CD4-positive, alpha-beta T cell treated with Interleukin-1 beta for 1 hour (primary cell): ENCODE measurements at regions not wholly inside any gene's neighbourhood (a gene's known extent, or its start where the extent isn't known, plus 50 kb on each side); places are given as distances from the start of the nearest gene placed in this dataset.
"Not testable (repeated sequence)": the region's sequence is repeated elsewhere in the genome, so short reads cannot be mapped to it uniquely, and the experiment has no call there.

Experiments
- DNase-seq, 2 donors: peaks; one replicate each; pipeline ENCODE4 v3.0.0-alpha.2; 2020 to 2022

DNA sequence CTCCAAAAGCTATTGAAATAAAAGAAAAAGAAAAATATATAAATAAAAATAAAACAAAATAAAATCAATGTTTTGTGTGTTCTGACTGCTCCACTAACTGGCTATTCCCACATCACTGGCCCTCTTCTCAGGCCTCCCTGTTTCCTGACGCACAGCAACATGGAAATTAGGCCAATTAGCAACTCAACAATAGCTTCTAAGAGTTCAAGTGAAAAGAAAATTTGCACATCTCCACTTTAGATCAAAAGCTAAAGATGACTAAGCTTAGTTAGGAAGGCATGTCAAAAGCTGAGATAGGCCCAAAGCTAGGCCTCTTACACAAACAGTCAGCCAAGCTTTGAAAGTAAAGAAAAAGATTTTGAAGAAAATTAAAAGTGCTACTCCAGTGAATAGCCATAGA is 200.8 kb downstream of the DUSP6 start:
- DNase-seq = no peak

DNA sequence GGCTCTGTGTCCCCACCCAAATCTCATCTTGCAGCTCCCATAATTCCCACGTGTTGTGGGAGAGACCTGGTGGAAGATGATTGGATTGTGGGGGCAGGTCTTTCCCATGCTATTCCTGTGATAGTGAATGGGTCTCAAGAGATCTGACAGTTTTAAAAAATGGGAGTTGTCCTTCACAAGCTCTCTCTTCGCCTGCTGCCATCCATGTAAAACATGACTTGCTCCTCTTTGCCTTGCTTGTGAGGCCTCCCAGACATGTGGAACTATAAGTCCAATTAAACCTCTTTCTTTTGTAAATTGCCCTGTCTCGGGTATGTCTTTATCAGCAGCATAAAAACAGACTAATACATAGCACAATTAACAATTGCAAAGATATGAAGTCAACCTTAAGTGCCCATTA is 201.5 kb downstream of the DUSP6 start:
- not testable (repeated sequence) for DNase-seq

DNA sequence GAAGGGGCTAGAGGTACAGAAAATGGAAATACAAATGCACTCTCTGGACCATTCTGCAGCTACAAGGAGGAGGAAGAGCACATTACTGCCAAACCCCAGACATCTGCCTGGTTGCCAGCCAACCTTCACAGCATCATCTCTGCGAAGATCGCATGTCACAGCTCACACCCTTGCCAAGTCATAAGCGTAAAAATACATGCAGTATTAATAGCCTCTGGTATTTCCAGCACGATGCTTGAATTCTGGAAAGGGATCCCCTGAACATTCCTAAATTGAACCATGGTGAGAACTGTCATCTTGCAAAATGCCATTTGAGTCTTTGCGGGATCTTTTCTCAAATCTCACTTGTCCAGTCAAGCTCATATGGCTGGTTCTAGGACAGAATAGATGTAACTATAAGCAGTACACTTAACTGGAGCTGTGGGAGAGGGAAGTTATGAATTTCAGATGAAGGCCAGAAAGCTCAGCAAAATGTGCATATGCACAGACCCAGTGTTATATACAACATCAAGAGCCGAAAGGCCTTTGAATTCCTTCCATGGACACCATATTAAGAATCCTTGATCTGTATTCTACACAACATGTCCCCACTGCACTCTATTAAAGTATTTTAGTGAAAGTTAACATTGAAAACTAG is 211.6 kb downstream of the DUSP6 start:
- DNase-seq = no peak

DNA sequence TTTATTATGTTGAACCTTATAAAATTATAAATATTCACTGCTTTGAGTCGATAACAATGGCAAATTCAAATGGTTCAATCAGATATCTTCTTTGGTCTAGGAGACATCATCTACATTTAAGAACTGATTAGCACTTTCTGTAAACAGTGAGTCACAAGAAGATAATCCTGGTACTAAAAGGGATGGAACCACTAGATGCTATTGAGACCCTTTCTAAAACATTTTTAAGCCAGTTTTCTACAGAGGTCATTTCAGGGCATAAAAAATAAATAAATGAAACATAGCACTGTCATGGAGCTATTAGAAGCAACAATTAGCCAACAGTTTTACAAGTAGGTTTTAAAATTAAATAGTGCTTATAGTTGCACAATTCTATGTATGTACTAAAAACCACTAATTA is 212.2 kb downstream of the DUSP6 start:
- DNase-seq = no peak

DNA sequence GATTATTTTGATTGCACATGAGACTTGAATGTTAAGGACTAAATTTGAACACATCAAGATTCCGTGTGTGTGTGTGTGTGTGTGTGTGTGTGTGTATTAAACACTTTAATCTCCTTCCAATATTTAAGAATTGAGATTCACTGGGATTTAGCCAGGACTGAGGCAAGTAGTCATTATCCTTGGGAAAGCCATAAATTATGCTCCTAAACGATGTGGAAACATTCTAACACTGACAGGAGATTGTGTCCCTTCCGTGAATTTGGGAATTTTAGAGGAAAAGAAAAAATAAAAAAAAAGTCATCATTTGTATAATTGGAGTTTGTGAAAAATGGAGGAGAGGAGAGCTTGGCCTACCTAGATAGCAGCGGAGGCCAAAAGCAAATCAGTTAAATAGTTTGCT is 212.9 kb downstream of the DUSP6 start:
- no peak for DNase-seq

DNA sequence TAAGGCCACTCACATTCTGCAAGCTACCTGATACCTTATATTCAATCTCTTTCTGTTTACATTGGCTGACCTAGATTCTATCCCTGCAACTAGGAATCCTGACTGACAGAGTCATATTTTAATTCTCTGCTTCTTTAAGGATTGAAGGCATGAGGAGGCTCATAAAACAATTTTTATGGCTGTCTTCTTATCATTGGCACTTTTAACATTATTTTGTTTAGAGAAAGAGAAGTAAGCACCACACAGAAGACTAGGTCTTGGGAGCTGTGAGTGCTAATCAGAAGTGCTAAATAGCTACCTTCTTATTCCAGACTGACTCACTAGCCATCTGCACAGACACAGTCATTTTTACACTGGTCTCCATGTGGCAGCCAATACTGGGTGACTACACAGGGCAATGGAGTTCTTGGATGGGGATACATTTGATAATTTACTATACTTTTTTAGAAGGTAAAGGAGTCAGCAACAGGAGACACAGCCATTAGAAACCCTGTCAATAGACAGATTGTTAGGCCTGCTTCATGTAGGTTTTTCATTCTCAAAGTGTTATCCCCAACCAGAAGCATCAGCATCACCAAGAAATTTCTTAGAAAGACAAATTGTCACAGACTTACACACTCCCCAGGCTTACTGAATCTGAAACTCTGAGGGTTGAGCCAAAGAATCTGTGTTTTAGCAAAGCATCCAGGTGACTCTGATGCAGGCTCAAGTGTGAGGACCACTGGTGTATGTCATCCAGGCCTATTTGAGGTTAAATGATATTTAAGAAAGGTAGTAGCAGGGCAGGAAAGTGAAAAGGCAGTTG is 214.1 kb downstream of the DUSP6 start:
- no peak for DNase-seq

DNA sequence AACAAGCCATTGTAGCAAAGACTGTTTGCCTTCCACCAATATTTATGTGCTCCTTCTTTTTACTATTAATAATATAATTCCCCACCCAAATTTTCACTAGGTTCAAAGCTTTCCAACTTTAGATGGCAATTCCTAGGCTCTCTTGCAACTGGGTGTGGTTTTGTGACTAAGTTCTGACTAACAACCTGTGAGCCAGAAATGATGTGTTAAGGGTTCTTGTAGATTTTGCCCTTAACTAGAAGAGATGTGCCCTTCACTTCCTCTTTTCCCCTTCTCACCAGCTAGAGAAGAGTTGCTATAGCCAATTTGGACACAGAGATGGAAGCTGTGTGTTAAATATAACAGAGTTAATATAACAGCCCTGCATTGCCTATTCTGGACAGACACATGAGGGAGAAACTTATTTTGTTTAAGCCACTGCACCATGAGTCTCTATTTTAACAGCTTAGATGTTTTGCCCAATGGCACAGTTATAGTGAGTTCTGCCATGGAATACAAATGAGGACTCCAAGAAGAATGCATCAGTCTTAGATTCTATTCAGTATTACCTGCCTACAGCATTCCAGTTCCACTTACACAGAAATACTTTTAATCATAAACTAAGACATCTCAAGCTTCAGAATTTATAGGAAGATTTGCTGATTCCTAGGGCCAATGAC is 216.2 kb downstream of the DUSP6 start:
- peak in 1 of 2 donors; percentile 4 for DNase-seq

DNA sequence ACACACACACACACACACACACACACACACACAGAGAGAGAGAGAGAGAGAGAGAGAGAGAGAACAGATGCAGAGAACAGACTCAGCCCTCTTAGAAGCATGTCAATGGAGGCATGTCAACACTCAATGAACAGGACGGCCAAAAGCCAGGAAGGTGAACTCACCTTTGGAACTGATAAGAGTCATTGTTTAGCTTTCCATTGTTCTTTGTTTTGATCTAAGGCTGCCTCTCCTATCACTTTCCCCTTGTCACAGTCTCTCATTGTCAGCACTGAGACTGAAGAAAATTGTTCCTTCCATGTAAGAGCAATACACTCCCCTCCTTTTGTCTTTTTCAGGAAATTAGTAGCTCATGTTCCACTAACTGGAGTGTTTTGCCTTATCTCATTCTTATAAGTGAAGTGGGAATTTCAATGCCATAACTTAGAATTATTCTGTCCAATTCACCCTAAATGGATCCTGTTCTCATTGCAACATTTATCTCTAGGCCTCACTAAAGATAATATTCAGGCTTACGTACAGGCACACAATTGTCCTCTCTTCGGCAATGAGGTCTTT is 218.0 kb downstream of the DUSP6 start:
- DNase-seq = no peak

DNA sequence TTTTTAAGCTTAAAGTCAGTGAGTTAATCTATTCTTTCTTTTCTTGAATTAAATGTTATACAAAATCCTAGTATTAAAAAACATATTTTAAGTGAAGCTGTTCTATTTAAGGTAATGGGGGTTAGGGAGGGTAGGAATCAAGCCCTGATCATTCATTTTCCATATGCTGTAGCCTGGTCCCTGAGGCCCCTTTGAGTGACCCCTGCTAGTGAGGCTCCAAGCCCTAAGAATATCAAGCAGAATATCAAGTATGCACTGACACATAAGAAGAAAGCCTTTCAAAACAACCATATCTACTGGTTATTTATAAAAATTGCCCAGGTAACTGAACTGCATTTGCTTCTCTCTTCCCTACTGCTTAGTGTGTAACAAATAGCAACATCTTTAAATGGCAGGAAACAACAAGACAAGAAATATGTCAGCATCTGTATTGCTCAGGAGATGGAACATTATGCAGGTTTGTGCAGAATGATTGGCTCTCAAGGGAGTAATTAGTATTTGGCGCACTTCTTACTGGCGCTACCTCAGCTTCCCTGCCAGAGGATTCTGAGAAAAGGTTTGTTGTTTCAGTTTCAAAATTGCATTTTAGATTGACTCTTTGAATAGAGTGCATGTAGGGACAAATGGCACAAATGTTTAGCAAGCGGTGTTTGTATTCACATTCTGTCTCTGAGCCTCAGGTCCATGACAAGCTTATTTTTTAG is 223.0 kb downstream of the DUSP6 start:
- no peak for DNase-seq

DNA sequence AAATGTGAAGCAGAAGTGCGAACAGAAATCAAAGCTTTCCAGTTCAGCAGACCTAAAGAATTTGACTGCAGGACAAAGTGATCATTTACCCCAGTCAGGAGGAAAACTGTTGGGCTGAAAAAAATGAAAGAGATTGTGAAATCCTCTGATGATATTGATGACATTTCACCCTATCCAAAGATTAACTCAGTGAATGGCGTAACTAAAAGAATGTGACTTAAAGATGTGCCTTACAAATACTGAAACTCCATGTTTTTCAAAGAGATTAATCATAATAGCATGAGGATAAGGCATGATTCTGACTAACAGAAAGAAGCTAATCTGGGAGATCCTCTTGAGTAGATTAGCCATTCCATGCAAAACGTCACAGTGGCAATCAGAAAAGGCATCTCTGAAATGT is 225.6 kb downstream of the DUSP6 start:
- no peak for DNase-seq

DNA sequence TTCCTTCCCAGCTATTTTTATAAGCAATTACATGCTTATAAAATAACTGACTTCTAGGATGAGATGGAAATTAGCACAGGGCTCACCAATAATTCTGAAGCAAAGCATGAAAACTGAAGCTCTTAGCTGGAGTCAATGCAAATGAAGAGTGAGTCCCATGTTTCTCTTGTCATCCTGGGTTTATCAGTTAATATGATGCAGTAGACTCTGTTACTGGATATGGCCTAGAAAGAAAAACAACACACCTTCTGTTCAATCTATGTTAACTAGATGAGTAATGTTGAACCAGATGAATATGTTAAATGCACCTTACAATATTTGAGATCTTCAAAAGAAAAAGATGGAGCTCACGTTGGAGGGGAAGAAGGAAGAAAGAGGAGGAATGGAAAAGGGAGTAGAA is 229.4 kb downstream of the DUSP6 start:
- no peak for DNase-seq

DNA sequence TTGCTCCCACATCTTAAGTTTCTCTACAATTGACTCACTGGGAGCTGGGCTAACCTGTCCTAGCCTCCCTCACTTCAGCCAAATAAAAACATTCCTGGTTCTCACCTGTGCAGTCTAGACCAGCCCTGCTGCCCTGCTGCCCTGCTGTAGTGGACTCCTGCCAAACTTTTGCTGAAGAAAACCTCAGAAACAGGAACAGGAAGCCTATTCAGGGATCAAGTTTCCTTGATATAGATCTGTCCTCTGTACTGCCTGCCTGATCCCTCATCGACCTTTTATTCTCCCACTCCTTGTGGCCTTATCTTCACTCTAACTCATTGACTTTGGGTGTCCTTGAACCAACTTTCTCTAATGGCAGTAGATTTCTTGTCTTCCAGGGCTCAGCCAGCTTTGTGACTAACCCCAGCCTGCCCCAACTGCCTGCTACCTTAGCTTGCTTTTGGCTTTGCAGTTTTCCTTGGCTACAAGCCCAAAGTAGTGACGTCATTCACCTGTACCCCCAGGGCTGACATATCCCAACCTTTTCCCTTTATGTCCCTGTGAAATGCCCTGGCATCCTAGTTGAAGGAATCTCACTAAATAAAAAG is 234.8 kb downstream of the DUSP6 start:
- DNase-seq = no peak

DNA sequence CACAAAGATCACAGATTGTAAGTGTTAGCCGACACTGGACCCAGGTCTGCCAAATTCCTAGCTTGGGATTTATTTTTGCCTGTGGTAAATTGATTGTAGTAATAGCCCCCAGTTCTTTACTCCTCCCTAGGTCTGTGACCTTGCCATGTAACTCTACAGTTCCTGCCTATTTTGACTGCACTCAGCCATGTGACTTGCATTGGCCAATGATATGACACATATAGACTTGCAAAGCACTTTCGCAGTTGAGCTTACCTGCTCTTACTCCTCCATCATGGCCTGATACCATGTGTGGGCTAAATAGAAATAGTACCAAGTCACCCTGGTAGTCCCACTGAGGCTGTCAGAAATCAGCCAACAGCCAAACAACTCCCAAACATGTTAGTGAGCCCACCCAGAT is 240.3 kb downstream of the DUSP6 start:
- DNase-seq = no peak

DNA sequence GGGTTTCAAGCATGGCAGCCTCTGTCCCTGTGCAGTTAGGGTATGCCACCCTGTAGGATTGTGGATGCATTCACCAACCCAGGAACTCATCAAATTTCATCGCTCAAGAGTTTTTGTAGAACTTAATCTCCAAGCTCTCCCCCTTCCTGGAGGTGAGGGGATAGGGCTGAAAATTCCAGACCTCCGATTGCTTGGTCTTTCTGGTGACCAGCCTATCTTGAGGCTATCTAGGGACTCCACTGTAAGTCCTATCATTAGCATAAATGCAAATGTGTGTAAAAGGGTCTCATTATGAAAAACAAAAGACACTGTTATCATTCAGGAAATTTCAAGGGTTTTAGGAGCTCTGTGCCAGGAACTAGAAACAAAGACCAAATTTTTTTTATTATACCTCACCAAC is 244.0 kb downstream of the DUSP6 start:
- no peak for DNase-seq

DNA sequence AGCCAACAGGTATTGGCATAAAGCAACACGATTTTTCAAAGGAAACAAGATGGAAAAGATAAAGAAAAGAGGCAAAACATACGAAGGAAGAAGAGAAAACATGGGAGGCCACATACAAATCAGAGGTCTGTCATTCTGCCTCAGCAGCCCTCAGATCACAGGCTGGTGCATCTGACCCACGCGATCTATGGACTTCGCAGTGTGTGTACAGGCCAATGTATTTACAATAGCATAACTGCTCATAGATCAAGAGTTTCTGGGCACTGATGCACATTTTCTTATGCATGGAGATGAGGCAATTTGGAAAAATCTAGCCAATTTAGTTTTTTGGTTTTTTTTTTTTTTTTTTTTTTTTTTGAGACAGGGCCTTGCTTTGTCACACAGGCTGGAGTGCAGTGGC is 245.4 kb downstream of the DUSP6 start:
- DNase-seq = no peak

DNA sequence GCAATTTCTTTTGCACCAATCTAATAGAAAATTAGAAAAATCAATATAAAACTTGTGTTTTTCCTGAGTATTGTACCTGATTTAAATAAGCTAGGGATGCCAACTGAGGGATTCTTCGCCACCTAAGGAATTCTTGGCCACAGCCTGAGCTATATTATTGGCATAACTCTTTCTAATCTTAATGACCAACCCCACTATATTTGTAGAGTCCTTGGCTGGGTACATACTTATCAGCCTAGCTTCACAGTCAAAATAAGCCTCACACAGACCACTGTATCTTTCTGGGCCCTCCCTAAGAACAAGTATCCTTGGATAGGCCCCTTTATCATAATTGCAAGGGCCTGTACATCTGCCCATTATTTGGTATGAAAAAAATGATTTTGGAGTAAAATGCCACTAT is 247.1 kb downstream of the DUSP6 start:
- no peak for DNase-seq

DNA sequence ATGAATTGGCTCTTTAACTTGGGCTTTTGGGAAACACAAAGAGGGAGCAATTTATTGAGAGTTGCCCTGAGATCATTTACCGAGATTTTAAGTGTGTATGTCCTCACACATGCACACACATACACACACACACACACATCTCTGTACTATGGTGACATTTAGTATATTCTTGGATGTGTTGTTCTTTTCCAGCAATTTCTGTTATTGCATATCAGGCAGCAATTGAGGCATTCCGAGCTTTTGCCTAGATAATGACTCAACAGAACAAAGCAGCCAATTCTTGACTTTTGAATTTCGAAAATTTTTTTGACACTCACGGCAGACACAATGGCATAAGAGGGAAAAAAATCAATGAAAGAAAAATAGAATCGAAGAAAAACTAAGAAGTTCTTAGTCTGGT is 248.5 kb downstream of the DUSP6 start:
- no peak for DNase-seq

DNA sequence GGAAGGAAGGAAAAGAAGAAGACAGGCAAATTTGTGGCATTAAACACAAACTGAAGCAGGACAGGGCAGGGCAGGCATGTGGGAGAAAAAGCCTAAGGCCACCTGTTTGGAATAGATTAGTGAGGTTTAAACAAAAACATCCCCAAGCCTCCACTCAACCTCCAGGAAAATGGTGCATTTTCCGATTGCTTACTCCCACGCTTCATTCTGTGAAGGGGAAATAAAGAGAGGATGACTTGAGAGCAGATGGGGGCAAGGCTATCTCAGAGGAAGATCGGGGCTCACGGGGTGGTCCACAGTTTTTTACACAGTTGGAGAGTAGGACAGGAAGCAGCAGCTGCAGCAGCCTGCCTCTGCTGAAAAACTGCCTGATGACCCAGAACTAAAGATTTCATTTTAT is 250.9 kb downstream of the DUSP6 start:
- no peak for DNase-seq

DNA sequence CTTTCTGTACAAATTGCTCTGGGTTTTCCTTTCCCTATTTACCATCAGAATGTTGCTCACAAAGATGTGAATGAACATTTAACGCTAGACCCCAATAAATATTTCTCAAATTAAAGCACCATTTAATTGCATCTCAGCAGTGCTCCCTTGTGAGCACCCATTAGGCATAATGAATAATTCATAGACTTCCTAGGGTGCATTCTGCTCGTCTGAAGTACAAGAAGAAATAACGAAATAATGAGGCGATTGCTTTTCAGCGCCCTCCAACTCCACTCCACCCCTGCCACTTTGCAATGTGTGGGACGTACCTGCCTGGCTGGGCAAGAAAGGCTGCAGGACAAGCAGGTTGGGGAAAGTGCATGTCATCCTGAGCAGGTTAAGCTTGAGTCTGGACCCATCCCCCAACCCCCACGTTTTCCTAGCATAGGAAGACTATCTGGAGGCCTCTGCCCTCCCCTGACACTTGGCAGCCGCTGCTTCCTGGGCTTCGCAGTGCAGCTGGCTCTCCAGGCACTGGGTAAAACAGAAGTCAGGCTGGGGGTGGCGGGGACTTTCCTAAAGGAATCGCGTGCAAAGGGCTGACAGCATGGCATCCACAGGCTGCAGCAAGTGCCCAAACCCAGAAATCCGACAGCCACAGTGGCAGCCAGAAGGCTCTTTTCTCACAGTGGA is 253.7 kb downstream of the DUSP6 start:
- DNase-seq = no peak

DNA sequence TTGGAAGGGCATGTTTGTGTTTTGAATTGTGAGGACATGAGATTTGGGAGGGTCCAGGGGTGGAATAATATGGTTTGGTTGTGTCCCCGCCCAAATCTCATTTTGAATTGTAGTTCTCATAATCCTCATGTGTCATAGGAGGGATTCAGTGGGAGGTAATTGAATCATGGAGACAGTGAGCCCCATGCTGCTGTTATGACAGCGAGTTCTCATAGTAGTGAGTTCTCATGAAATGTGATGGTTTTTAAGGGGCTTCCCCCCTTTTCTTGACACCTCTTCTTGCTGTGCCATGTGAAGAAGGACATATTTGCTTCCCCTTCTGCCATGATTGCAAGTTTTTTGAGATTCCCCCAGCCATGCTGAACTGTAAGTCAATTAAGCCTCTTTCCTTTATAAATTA is 260.0 kb downstream of the DUSP6 start:
- no peak for DNase-seq

DNA sequence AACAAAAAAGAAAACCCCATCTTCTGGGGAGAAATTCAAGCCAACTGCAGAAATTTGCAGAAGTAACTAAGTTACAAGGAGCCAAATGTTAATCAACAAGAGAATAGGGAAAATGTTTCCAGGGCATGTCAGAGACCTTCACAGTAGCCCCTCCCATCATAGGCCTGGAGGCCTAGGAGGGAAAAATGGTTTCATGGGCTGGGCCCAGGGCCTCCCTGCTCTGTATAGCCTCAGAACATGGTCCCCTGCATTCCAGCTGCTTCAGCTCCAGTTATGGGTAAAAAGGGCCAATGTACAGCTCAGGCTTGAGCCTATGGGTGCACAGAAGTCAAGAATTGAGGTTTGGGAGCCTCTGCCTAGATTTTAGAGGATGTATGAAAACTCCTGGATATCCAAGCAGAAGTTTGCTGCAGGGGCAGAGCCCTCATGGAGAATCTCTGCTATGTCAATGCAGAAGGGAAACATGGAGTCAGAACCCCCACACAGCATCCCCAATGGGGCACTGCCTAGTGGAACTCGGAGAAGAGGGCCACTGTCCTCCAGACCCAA is 260.9 kb downstream of the DUSP6 start:
- no peak for DNase-seq

DNA sequence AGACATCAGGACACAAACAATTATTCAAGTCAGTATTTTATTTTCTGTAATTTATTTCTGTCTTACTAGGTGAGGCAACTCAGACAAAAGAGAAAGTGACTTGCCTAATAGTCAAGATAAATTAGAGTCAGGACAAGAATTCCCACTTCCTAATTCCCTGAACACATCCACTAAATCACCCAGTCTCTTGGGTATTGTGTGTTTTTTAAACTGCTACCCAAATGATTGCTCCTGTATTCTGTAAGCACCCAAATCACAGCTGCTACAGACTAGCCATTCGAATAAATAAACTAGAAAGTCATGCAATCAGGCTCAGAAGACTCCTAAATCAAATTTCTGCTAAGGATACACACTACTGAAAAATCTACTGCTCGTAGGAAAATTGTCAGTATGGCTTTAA is 263.0 kb downstream of the DUSP6 start:
- DNase-seq = no peak
